ENCODE measurements at regions not wholly inside any gene's neighbourhood (a gene's known extent, or its start where the extent isn't known, plus 50 kb on each side); places are given as distances from the start of the nearest gene placed in this dataset.

DNA sequence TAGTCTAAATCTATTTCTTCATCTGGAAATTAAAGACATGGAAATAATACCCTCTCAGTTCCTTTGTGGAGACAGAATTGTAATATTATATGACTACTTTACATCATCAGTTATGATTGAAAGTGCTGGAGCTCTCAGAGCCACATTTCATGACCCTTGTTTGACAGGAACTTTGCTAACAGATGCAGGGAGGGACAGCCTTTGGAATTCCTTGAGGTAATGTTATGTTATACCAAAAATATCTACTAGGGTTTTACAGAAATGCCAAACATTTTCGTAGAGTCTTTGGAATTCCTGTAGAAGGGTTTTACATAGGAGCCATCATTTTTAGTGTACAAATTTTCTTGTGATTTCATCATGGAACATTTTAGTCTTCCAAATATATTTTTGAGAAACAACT is 57.4 kb upstream of the ADAMTS5 start:
- TF ChIP-seq, protein P1, sequence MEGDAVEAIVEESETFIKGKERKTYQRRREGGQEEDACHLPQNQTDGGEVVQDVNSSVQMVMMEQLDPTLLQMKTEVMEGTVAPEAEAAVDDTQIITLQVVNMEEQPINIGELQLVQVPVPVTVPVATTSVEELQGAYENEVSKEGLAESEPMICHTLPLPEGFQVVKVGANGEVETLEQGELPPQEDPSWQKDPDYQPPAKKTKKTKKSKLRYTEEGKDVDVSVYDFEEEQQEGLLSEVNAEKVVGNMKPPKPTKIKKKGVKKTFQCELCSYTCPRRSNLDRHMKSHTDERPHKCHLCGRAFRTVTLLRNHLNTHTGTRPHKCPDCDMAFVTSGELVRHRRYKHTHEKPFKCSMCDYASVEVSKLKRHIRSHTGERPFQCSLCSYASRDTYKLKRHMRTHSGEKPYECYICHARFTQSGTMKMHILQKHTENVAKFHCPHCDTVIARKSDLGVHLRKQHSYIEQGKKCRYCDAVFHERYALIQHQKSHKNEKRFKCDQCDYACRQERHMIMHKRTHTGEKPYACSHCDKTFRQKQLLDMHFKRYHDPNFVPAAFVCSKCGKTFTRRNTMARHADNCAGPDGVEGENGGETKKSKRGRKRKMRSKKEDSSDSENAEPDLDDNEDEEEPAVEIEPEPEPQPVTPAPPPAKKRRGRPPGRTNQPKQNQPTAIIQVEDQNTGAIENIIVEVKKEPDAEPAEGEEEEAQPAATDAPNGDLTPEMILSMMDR (IDR thresholded peaks at IDR 0.05; ENCODE audit: control extremely low read depth, extremely low read depth, low read depth, missing control alignments), result no peak
- no peak for DNase-seq (ENCODE audit: extremely low spot score)
- POLR2A ChIA-PET, result no interaction called here
- CTCF ChIA-PET, result no interaction called here

DNA sequence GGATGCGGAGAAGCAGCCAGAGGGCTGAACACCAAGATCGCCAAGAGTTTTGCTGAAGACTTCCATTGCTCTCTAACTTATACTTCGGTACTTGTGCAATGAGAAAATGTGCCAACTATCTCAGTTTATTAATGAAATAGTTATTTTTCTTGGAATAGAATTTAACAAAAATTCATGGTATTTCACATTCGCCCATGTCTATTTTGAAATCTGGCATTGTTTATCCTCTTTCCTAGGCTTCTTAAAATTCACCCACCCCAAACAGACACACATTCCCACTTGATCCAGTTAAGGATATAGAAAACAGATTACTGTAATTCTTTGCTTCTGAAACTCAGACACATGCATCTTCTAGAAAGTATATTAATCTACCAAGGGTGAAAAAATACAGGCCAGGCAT is 56.3 kb upstream of the ADAMTS5 start:
- POLR2A ChIA-PET, result no interaction called here
- CTCF ChIA-PET, result no interaction called here
- TF ChIP-seq, protein P1 (IDR thresholded peaks at IDR 0.05; ENCODE audit: control extremely low read depth, extremely low read depth, low read depth, missing control alignments), result no peak
- DNase-seq (ENCODE audit: extremely low spot score), result no peak

DNA sequence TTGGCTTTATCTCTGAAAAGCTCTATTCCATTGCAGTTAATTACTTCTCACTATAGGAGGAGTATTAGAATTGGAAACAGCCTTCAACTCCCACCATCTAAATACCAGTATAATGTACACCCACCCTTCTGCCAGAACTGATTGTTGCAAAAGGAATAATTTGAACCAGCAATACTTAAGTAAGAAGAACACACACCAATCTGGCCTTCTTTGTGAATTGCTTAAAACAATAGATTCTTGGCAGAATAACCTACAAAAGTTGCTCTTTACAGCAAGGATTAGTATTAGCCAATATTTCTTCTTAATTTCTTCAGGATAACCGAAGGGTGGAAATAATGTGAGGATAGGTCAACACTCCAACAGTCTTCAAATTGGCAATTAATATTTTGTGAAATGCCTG is 54.9 kb upstream of the ADAMTS5 start:
- ChIA-PET POLR2A (no interaction called here), CTCF (no interaction called here)
- TF ChIP-seq, protein P1 (IDR thresholded peaks at IDR 0.05; ENCODE audit: control extremely low read depth, extremely low read depth, low read depth, missing control alignments), result no peak
- DNase-seq (ENCODE audit: extremely low spot score), result no peak

DNA sequence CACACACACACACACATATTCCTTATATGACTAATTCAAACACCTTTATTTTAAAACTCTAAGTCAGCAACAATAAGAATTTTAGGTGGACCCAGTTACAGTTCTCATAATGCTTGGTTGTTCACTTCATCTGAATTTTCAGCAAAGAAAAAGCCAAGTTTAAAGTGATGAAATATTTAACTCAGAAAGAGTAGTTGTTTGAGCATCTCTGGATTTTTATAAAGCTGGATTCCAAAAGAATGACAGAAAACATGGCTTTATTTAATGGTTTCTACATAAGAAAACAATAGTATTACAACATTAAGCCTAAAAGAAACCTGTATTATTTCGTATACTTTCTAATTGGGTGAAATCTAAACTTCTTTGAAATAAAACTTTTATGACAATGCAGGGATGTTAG is 54.2 kb upstream of the ADAMTS5 start:
- DNase-seq (ENCODE audit: extremely low spot score), result no peak
- TF ChIP-seq, protein P1 (IDR thresholded peaks at IDR 0.05; ENCODE audit: control extremely low read depth, extremely low read depth, low read depth, missing control alignments), result no peak
- ChIA-PET POLR2A (no interaction called here), CTCF (no interaction called here)

DNA sequence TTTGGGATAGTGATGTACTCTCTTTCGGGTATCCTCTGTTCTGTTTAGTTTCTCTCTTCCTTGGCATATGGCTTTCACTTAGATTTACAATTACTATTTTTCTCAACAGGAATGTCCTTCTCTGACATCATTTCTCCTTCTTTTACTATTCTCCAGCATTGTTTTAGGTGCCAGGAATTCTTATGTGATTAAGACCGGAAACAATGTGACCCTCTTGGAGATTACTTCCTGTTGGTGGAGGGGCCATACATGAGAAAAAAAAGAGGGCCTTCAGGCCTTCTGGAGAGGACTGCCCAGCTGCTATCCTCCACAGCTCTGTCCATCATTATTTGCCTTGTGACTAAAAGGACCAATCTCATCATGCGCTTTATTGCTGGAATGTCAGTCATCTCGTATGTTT is 50.4 kb upstream of the ADAMTS5 start:
- POLR2A ChIA-PET, result no interaction called here
- CTCF ChIA-PET, result interaction anchor here (0.7 to 1.1 kb wide), 3 partner anchors 10 to 35 kb away, joined by 3 to 4 read pairs (median 3); no protein-coding TSS in a partner anchor
- DNase-seq (ENCODE audit: extremely low spot score), result no peak

More for the DNA sequence above, 50.4 kb upstream of the ADAMTS5 start:
- TF ChIP-seq, protein P1 (IDR thresholded peaks at IDR 0.05; ENCODE audit: control extremely low read depth, extremely low read depth, low read depth, missing control alignments), result no peak
